ENCODE measurements at regions not wholly inside any gene's neighbourhood (a gene's known extent, or its start where the extent isn't known, plus 50 kb on each side); places are given as distances from the start of the nearest gene placed in this dataset.

DNA sequence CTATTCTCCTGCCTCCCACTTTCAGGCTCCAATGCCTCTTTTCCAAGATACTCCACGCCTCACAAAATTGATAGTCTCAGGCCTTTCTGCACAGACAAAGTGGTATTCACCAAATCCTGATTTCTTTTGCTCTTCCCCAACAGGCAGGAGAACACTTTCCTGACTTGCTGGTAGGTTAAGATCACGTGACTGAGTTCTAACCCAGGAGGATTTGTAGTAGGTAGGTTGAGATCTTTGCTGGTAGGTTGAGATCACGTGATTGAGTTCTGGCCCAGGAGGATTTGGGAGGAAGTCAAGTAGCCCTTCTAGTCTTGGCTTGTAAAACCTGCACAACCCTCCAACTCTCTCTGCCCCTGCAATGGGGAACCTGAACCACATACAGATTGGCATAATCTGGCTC lies 741.5 kb downstream of the TYW1 start:
- no peak for TF ChIP-seq EZH2 (IDR thresholded peaks at IDR 0.05)
- TF ChIP-seq POLR2AphosphoS5 (IDR thresholded peaks at IDR 0.05; ENCODE audit: borderline replicate concordance, low read depth, low read length), result no peak
- no peak for TF ChIP-seq FOXP2 (optimal IDR thresholded peaks at IDR 0.05; ENCODE audit: control extremely low read depth, extremely low read length, insufficient read depth)
